K562 (cell line): ENCODE measurements at regions not wholly inside any gene's neighbourhood (a gene's known extent, or its start where the extent isn't known, plus 50 kb on each side); places are given as distances from the start of the nearest gene placed in this dataset.

ENCODE experiments used
- ARID1B ChIP-seq: fragments of 450-650 bp; IDR thresholded peaks from 2 replicates; pipeline ENCODE4 v1.6.1; 2016; ENCODE audit warnings: antibody characterized with exemption, mild to moderate bottlenecking, inconsistent platforms
- E2F4 ChIP-seq: sonication (generic); formaldehyde crosslinking; IDR thresholded peaks from 2 replicates; pipeline ENCODE4 v1.8.0; 2022; ENCODE audit warnings: mild to moderate bottlenecking, low read depth, missing genetic modification reagents
- PRDM10 ChIP-seq: fragments of 450-650 bp; IDR thresholded peaks from 2 replicates; pipeline ENCODE4 v1.6.1; 2018; ENCODE audit not compliant: partially characterized antibody
- SUPT5H ChIP-seq: fragments of 450-650 bp; IDR thresholded peaks from 2 replicates; pipeline ENCODE4 v1.6.1; 2016
- TEAD1 ChIP-seq, 2 experiments: fragments of 450-650 bp in 1 of 2; sonication (generic) in 1 of 2; formaldehyde crosslinking; IDR thresholded peaks; 2 replicates each; pipeline versions ENCODE4 v1.4.0 to v1.8.0; 2020 to 2022; ENCODE audit warnings: mild to moderate bottlenecking in 2 of 2, missing genetic modification reagents in 1 of 2
- ZBTB43 ChIP-seq: sonication (generic); formaldehyde crosslinking; IDR thresholded peaks from 2 replicates; pipeline ENCODE4 v1.8.0; 2023; ENCODE audit warnings: mild to moderate bottlenecking, missing genetic modification reagents
- ZNF121 ChIP-seq: sonication (generic); formaldehyde crosslinking; conservative IDR thresholded peaks from 2 replicates; pipeline ENCODE4 v1.8.0; 2022; ENCODE audit warnings: missing genetic modification reagents
- ZNF24 ChIP-seq: fragments of 450-650 bp; IDR thresholded peaks from 2 replicates; pipeline ENCODE4 v1.6.1; 2016
- ZNF644 ChIP-seq: fragments of 200-800 bp; sonication (Bioruptor generic); IDR thresholded peaks from 2 replicates; pipeline ENCODE4 v1.6.1; 2016; ENCODE audit warnings: low read depth, missing genetic modification characterization, missing compliant biosample characterization

GRCh38 chr1:226804907-226805759 lies 65.3 kb upstream of the PSEN2 start (continued):
- TF ChIP-seq PRDM10 (peak; percentile 47), ZNF644 (tag) (peak; percentile 97), ZNF121 (CRISPR knock-in tag) (no peak), ZNF24 (peak; percentile 87), E2F4 (CRISPR knock-in tag) (peak; percentile 7; the same call in 1 of the 2 replicates), ARID1B (peak; percentile 100), ZBTB43 (no peak), SUPT5H (no peak), TEAD1 (CRISPR knock-in tag; IDR thresholded peaks at IDR 0.05) (peak in 1 of 2 experiments; percentile 61; a peak in 1 of 4 replicates)
